ENCODE measurements at regions not wholly inside any gene's neighbourhood (a gene's known extent, or its start where the extent isn't known, plus 50 kb on each side); places are given as distances from the start of the nearest gene placed in this dataset.

DNA sequence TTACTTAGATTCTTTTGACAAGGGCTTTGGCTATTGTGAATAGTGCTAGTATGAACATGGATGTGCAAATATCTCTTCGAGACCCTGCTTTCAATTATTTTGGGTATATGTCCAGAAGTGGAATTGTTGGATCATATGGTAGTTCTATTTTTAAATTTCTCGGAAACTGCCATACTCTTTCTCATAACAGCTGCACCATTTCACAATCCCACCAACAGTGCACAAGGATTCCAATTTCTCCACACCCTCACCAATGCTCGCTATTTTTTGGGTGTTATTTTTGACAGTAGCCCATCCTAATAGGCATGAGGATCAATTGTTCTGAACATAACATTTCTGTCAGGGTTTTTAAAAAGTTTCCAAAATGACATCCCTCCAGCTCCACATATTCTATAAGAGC lies 69.2 kb upstream of the ESR1 start:
- H3K27me3 Mint-ChIP-seq (ENCODE audit: low read depth), result peaks cover 26% of the 10 kb centered on the region
- H3K4me1 Mint-ChIP-seq (ENCODE audit: low read depth), result no peaks in the 10 kb centered on the region
- no peak for TF ChIP-seq CTCF (IDR thresholded peaks at IDR 0.05)
- DNase-seq (ENCODE audit: low spot score), result no peak
- no peak overlapping the region for H3K4me3 Mint-ChIP-seq (ENCODE audit: unreplicated experiment)
- no peak overlapping the region for H3K27ac Mint-ChIP-seq (ENCODE audit: unreplicated experiment)
- H3K36me3 Mint-ChIP-seq (ENCODE audit: low read depth), result no peaks in the 10 kb centered on the region
- no peaks in the 10 kb centered on the region for H3K9me3 Mint-ChIP-seq (ENCODE audit: low read depth)

GRCh38 chr6:151738960-151739359 lies 68.5 kb upstream of the ESR1 start:
- no peaks in the 10 kb centered on the region for H3K36me3 Mint-ChIP-seq (ENCODE audit: low read depth)
- TF ChIP-seq CTCF (IDR thresholded peaks at IDR 0.05), result no peak
- no peaks in the 10 kb centered on the region for H3K4me1 Mint-ChIP-seq (ENCODE audit: low read depth)
- H3K4me3 Mint-ChIP-seq (ENCODE audit: unreplicated experiment), result no peak overlapping the region
- no peak overlapping the region for H3K27ac Mint-ChIP-seq (ENCODE audit: unreplicated experiment)
- DNase-seq (ENCODE audit: low spot score), result no peak
- peaks cover 24% of the 10 kb centered on the region for H3K27me3 Mint-ChIP-seq (ENCODE audit: low read depth)
- no peaks in the 10 kb centered on the region for H3K9me3 Mint-ChIP-seq (ENCODE audit: low read depth)

- no peaks in the 10 kb centered on the region for H3K4me1 Mint-ChIP-seq (ENCODE audit: low read depth)
- peaks cover 24% of the 10 kb centered on the region for H3K27me3 Mint-ChIP-seq (ENCODE audit: low read depth)
- no peaks in the 10 kb centered on the region for H3K36me3 Mint-ChIP-seq (ENCODE audit: low read depth)
- no peak overlapping the region for H3K4me3 Mint-ChIP-seq (ENCODE audit: unreplicated experiment)
- TF ChIP-seq CTCF (IDR thresholded peaks at IDR 0.05), result no peak
- H3K9me3 Mint-ChIP-seq (ENCODE audit: low read depth), result no peaks in the 10 kb centered on the region
- no peak overlapping the region for H3K27ac Mint-ChIP-seq (ENCODE audit: unreplicated experiment)
- DNase-seq (ENCODE audit: low spot score), result no peak
Measured at GRCh38 chr6:151740820-151741219, 66.7 kb upstream of the ESR1 start.

DNA sequence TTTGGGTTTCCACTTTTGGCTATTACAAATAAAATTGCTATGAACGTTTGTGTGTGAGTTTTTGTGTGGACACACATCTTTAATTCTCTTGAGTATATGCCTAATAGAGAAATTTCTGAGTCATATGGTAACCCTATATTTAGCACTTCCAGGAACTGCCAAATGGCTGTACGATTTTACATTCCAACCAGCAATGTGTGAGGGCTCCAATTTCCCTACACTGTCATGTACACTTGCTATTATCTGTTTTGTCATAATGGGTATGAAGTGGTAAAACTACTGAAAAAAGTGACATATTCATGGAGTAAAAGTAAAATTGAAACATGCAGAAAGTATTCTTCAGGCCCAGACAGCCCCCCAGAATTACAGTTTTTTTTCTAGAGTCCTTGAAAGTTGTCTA lies 59.6 kb upstream of the ESR1 start:
- Mint-ChIP-seq H3K36me3 (ENCODE audit: low read depth) (no peaks in the 10 kb centered on the region), H3K4me1 (ENCODE audit: low read depth) (no peaks in the 10 kb centered on the region), H3K27ac (ENCODE audit: unreplicated experiment) (no peak overlapping the region), H3K27me3 (ENCODE audit: low read depth) (peaks cover 28% of the 10 kb centered on the region), H3K4me3 (ENCODE audit: unreplicated experiment) (no peak overlapping the region), H3K9me3 (ENCODE audit: low read depth) (no peaks in the 10 kb centered on the region)
- no peak for TF ChIP-seq CTCF (IDR thresholded peaks at IDR 0.05)
- DNase-seq (ENCODE audit: low spot score), result no peak

DNA sequence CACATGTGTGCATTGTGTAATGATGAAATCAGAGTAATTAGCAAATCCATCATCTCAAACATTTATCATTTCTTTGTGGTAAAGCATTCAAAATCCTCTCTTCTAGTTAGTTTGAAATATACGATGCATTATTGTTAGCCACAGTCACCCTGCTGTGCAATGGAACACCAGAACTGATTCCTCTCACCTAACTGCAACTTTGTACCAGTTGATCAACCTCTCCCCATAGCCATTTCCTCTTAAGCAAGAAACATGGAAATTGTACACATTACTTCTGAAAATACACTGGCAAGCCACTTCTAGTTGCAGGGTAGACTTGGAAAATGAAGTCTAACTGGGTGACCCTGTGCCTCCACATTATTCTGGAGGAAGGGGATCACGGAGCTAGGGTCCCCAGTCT lies 58.1 kb upstream of the ESR1 start:
- Mint-ChIP-seq H3K27me3 (ENCODE audit: low read depth) (peaks cover 30% of the 10 kb centered on the region), H3K27ac (ENCODE audit: unreplicated experiment) (no peak overlapping the region), H3K4me3 (ENCODE audit: unreplicated experiment) (no peak overlapping the region), H3K4me1 (ENCODE audit: low read depth) (no peaks in the 10 kb centered on the region), H3K36me3 (ENCODE audit: low read depth) (no peaks in the 10 kb centered on the region), H3K9me3 (ENCODE audit: low read depth) (no peaks in the 10 kb centered on the region)
- DNase-seq (ENCODE audit: low spot score), result no peak
- TF ChIP-seq CTCF (IDR thresholded peaks at IDR 0.05), result no peak
